VCaP (cell line): ENCODE measurements at regions not wholly inside any gene's neighbourhood (a gene's known extent, or its start where the extent isn't known, plus 50 kb on each side); places are given as distances from the start of the nearest gene placed in this dataset.
"Not testable (repeated sequence)": the region's sequence is repeated elsewhere in the genome, so short reads cannot be mapped to it uniquely, and the experiment has no call there.

Experiments
- H3K27ac ChIP-seq: fragments of 450-650 bp; 2 replicates; pipeline ENCODE4 v1.5.1; 2017
- CTCF ChIP-seq: fragments of 450-650 bp; conservative IDR thresholded peaks from 2 replicates; pipeline ENCODE4 v1.5.1; 2017; ENCODE audit warnings: mild to moderate bottlenecking, moderate library complexity

- no peak overlapping the region for H3K27ac ChIP-seq
- no peak for TF ChIP-seq CTCF
These were observed 377.7 kb downstream of the GLRX3 start for GRCh38 chr10:130513686-130514476.

GRCh38 chr10:130515670-130516069, 379.5 kb downstream of the GLRX3 start:
- H3K27ac ChIP-seq: no peak overlapping the region
- TF ChIP-seq CTCF: peak; percentile 34

GRCh38 chr10:130516141-130516735, 380.0 kb downstream of the GLRX3 start:
- no peak for TF ChIP-seq CTCF
- H3K27ac ChIP-seq: no peak overlapping the region

GRCh38 chr10:130518921-130519320, 382.7 kb downstream of the GLRX3 start:
- not testable (repeated sequence) for H3K27ac ChIP-seq

GRCh38 chr10:130519791-130520190, 383.6 kb downstream of the GLRX3 start:
- H3K27ac ChIP-seq: no peak overlapping the region
- TF ChIP-seq CTCF: no peak

GRCh38 chr10:130531312-130531711, 395.1 kb downstream of the GLRX3 start:
- no peak for TF ChIP-seq CTCF

GRCh38 chr10:130541090-130541489, 404.9 kb downstream of the GLRX3 start:
- no peak overlapping the region for H3K27ac ChIP-seq
- TF ChIP-seq CTCF: no peak

More at GRCh38 chr10:130531312-130531711, 395.1 kb downstream of the GLRX3 start:
- no peak overlapping the region for H3K27ac ChIP-seq

- TF ChIP-seq CTCF: no peak
These were observed 406.6 kb downstream of the GLRX3 start for GRCh38 chr10:130542761-130543160.

More at GRCh38 chr10:130542761-130543160, 406.6 kb downstream of the GLRX3 start:
- H3K27ac ChIP-seq: no peak overlapping the region
